H1 (cell line): ENCODE measurements at regions not wholly inside any gene's neighbourhood (a gene's known extent, or its start where the extent isn't known, plus 50 kb on each side); places are given as distances from the start of the nearest gene placed in this dataset.

ENCODE experiments used
- CTCF ChIA-PET: fragments of 300-600 bp; sonication (Branson Sonifier 250); formaldehyde crosslinking; loops from one replicate; lab custom pipeline; 2021; ENCODE audit not compliant: partially characterized antibody; lab: Charles Lee
- POLR2A ChIA-PET: fragments of 300-600 bp; sonication (Branson Sonifier 250); formaldehyde crosslinking; loops from one replicate; lab custom pipeline; 2021; ENCODE audit warnings: inconsistent platforms; ENCODE audit not compliant: partially characterized antibody; lab: Charles Lee
- DNase-seq, 2 experiments: peaks; one replicate each; pipeline versions ENCODE4 v3.0.0 to v3.0.0-alpha.2; 2010 to 2022; ENCODE audit warnings: low spot score in 2 of 2, low read depth in 1 of 2, mixed read lengths in 1 of 2
- FAIRE-seq: peaks from 2 replicates; lab custom pipeline; 2011; peaks lifted over from hg19 to GRCh38; lab: Jason Lieb, UNC
- H2AFZ ChIP-seq: 2 replicates; pipeline ENCODE4 v1.8.1; 2012; ENCODE audit warnings: low read length, inconsistent platforms
- H2AK5ac ChIP-seq: 2 replicates; pipeline ENCODE4 v1.6.1; 2013; ENCODE audit warnings: low read depth, low read length
- H2BK120ac ChIP-seq: replicated peaks from 2 replicates; pipeline ENCODE3; 2013; ENCODE audit warnings: low read depth, low read length, inconsistent platforms
- H2BK12ac ChIP-seq: 2 replicates; pipeline ENCODE4 v1.6.1; 2013; ENCODE audit warnings: low read depth, low read length
- H2BK15ac ChIP-seq: 2 replicates; pipeline ENCODE4 v1.6.1; 2013; ENCODE audit warnings: low read length
- H2BK20ac ChIP-seq: 2 replicates; pipeline ENCODE4 v1.6.1; 2013; ENCODE audit warnings: low read length
- H2BK5ac ChIP-seq: 2 replicates; pipeline ENCODE4 v1.6.1; 2013; ENCODE audit warnings: low read depth, low read length
- H3K14ac ChIP-seq: 2 replicates; pipeline ENCODE4 v1.6.1; 2013; ENCODE audit warnings: inconsistent platforms; ENCODE audit not compliant: insufficient read length
- H3K18ac ChIP-seq: 2 replicates; pipeline ENCODE4 v1.6.1; 2013; ENCODE audit warnings: low read length; ENCODE audit errors: extremely low read depth
- H3K23ac ChIP-seq: 2 replicates; pipeline ENCODE4 v1.6.1; 2013; ENCODE audit warnings: inconsistent platforms; ENCODE audit not compliant: insufficient read length
- H3K23me2 ChIP-seq: 2 replicates; pipeline ENCODE4 v1.6.1; 2013; ENCODE audit warnings: low read depth, low read length
- H3K27ac ChIP-seq: 2 replicates; pipeline ENCODE4 v1.6.1; 2011; ENCODE audit warnings: low read depth, low read length, inconsistent platforms
- H3K27me3 ChIP-seq, 4 experiments: replicated peaks in 1 of 4; 1 replicate in 1 of 4; 2 replicates in 3 of 4; pipeline versions ENCODE4 v1.6.1 to v1.8.1; 2011 to 2013; ENCODE audit warnings: low read length in 3 of 4, mild to moderate bottlenecking in 3 of 4, inconsistent platforms in 2 of 4, mixed read lengths in 2 of 4, moderate library complexity in 1 of 4; ENCODE audit not compliant: control insufficient read depth in 3 of 4, insufficient read depth in 3 of 4; ENCODE audit errors: extremely low read depth in 1 of 4
- H3K36me3 ChIP-seq, 4 experiments: 2 replicates each; pipeline versions ENCODE4 v1.6.1 to v1.8.1; 2011 to 2013; ENCODE audit warnings: mild to moderate bottlenecking in 4 of 4, low read length in 3 of 4, moderate library complexity in 2 of 4, control low read depth in 1 of 4, inconsistent platforms in 1 of 4; ENCODE audit not compliant: insufficient read depth in 4 of 4, control insufficient read depth in 2 of 4
- H3K4ac ChIP-seq: replicated peaks from 2 replicates; pipeline ENCODE3; 2013; ENCODE audit warnings: low read length, low read depth, mixed read lengths, inconsistent platforms; ENCODE audit not compliant: insufficient read length
- H3K4me1 ChIP-seq, 4 experiments: replicated peaks in 1 of 4; 1 replicate in 1 of 4; 2 replicates in 3 of 4; pipeline versions ENCODE4 v1.6.1 to v1.8.1; 2011 to 2013; ENCODE audit warnings: low read length in 3 of 4, inconsistent platforms in 2 of 4, mixed read lengths in 1 of 4; ENCODE audit not compliant: insufficient read depth in 4 of 4, control insufficient read depth in 3 of 4
- H3K4me2 ChIP-seq, 2 experiments: 2 replicates each; pipeline versions ENCODE4 v1.6.1 to v1.8.1; 2011 to 2013; ENCODE audit warnings: low read depth in 2 of 2, low read length in 2 of 2, control low read depth in 1 of 2, inconsistent platforms in 1 of 2, mild to moderate bottlenecking in 1 of 2; ENCODE audit not compliant: insufficient read depth in 1 of 2
- H3K4me3 ChIP-seq, 4 experiments: fragments of 200-600, 300-600 bp in 1 of 4; sonication (generic), shearing (Covaris generic), sonication (Bioruptor Twin) in 1 of 4; 2 replicates each; pipeline versions ENCODE4 v1.5.1 to v1.8.1; 2011 to 2016; ENCODE audit warnings: low read length in 4 of 4, low read depth in 3 of 4, control low read depth in 2 of 4, inconsistent platforms in 2 of 4, mild to moderate bottlenecking in 2 of 4, mixed read lengths in 1 of 4, moderate library complexity in 1 of 4; ENCODE audit not compliant: insufficient read depth in 2 of 4; ENCODE audit errors: extremely low read depth in 1 of 4
- H3K56ac ChIP-seq: replicated peaks from 2 replicates; pipeline ENCODE3; 2013; ENCODE audit warnings: low read depth, mild to moderate bottlenecking, mixed read lengths, low read length, inconsistent platforms; ENCODE audit not compliant: insufficient read length
- H3K79me1 ChIP-seq: 2 replicates; pipeline ENCODE4 v1.6.1; 2013; ENCODE audit warnings: low read depth, low read length, control low read depth
- H3K79me2 ChIP-seq, 2 experiments: 2 replicates each; pipeline versions ENCODE4 v1.6.1 to v1.8.1; 2012 to 2013; ENCODE audit warnings: low read length in 2 of 2, mild to moderate bottlenecking in 2 of 2, inconsistent platforms in 1 of 2; ENCODE audit not compliant: insufficient read depth in 2 of 2, control insufficient read depth in 1 of 2
- H3K9ac ChIP-seq, 4 experiments: replicated peaks in 1 of 4; 1 replicate in 1 of 4; 2 replicates in 3 of 4; pipeline versions ENCODE4 v1.6.1 to v1.8.1; 2011 to 2013; ENCODE audit warnings: low read depth in 3 of 4, low read length in 3 of 4, control low read depth in 2 of 4, mild to moderate bottlenecking in 2 of 4, moderate library complexity in 2 of 4, inconsistent platforms in 1 of 4; ENCODE audit errors: extremely low read depth in 1 of 4
- H3K9me3 ChIP-seq, 2 experiments: 2 replicates each; pipeline versions ENCODE4 v1.6.1 to v1.8.1; 2012 to 2013; ENCODE audit warnings: mild to moderate bottlenecking in 2 of 2, moderate library complexity in 2 of 2, control low read depth in 1 of 2, inconsistent platforms in 1 of 2, low read depth in 1 of 2, low read length in 1 of 2, mixed read lengths in 1 of 2; ENCODE audit not compliant: insufficient read depth in 2 of 2
- H4K20me1 ChIP-seq, 2 experiments: replicated peaks in 1 of 2; 2 replicates each; pipeline versions ENCODE3 to v1.8.1; 2011 to 2013; ENCODE audit warnings: inconsistent platforms in 2 of 2, low read length in 2 of 2, mild to moderate bottlenecking in 1 of 2; ENCODE audit not compliant: insufficient read depth in 2 of 2, control insufficient read depth in 1 of 2
- H4K5ac ChIP-seq: 2 replicates; pipeline ENCODE4 v1.6.1; 2013; ENCODE audit warnings: low read length, low read depth, mixed read lengths, inconsistent platforms; ENCODE audit not compliant: insufficient read length
- H4K8ac ChIP-seq: 2 replicates; pipeline ENCODE4 v1.8.0; 2013; ENCODE audit warnings: mild to moderate bottlenecking, moderate library complexity, low read length, inconsistent platforms; ENCODE audit not compliant: insufficient read depth; ENCODE audit errors: extremely low read depth
- H4K91ac ChIP-seq: replicated peaks from 2 replicates; pipeline ENCODE3; 2013; ENCODE audit warnings: low read length, mixed read lengths, inconsistent platforms; ENCODE audit not compliant: insufficient read length
- CHD1 ChIP-seq: IDR thresholded peaks from 2 replicates; pipeline ENCODE4 v1.6.1; 2012; ENCODE audit warnings: low read depth, low read length, improper control_type of control experiment
- CREB1 ChIP-seq: IDR thresholded peaks from 2 replicates; pipeline ENCODE4 v1.6.1; 2012; ENCODE audit warnings: inconsistent platforms
- POU5F1 ChIP-seq: IDR thresholded peaks from 2 replicates; pipeline ENCODE4 v1.6.1; 2011; ENCODE audit warnings: low read depth, mild to moderate bottlenecking, low read length, moderate library complexity
- WGBS, 2 experiments: shearing (Covaris generic) in 1 of 2; methylation state at CpG; one replicate each; pipeline versions ENCODE4 v1.1.6 to v1.1.7; 2013 to 2015; ENCODE audit warnings: low lambda C conversion rate in 2 of 2, mixed read lengths in 2 of 2, inconsistent platforms in 1 of 2, low coverage in 1 of 2, missing lambda C conversion rate in 1 of 2; ENCODE audit not compliant: insufficient replicate concordance in 2 of 2, insufficient coverage in 1 of 2, insufficient read length in 1 of 2; ENCODE audit errors: extremely low coverage in 1 of 2, missing lambda C conversion rate in 1 of 2; 5-methylcytosine and 5-hydroxymethylcytosine counted together

DNA sequence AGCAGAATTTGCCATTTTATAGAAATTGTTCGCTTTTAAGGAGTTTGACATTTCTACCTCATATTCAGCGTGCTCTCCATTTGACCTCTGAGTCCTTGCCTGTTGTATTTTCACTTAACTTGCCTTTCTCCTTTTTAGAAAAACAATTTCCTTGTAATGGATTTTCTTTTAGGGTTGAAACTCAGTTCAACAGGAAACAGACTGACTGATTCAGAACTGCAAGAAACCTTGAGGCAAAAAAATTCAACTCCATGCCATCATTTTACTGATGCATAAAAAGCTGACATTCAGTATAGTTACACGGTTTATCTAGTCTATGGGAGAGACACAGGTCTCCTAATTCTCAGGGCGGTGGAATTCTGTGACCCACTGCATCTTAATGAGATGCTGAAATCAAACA, 59.8 kb downstream of the MRPS30 start:
- Histone ChIP-seq H2BK12ac (no peak overlapping the region), H3K4me1 (no peaks in the 10 kb centered on the region), H3K4ac (no peak overlapping the region), H3K9ac (no peak overlapping the region), H3K18ac (no peak overlapping the region), H3K9me3 (no peaks in the 10 kb centered on the region), H3K79me2 (no peaks in the 10 kb centered on the region), H3K23me2 (no peaks in the 10 kb centered on the region), H3K56ac (no peak overlapping the region), H2BK5ac (no peak overlapping the region), H3K14ac (no peak overlapping the region), H3K36me3 (no peaks in the 10 kb centered on the region), H4K20me1 (no peaks in the 10 kb centered on the region), H2BK120ac (no peak overlapping the region), H4K8ac (no peak overlapping the region), H3K79me1 (no peaks in the 10 kb centered on the region), H3K27ac (no peak overlapping the region), H4K5ac (no peak overlapping the region), H3K23ac (no peak overlapping the region), H2AFZ (no peak overlapping the region), H4K91ac (no peak overlapping the region), H3K27me3 (no peaks in the 10 kb centered on the region), H2BK20ac (no peak overlapping the region), H2AK5ac (no peak overlapping the region), H2BK15ac (no peak overlapping the region), H3K4me2 (no peak overlapping the region), H3K4me3 (no peak overlapping the region)
- no peak for FAIRE-seq
- no peak for DNase-seq
- 92% methylated on average over 4 of the region's 4 CpGs; no CpG with 5 or more reads in 1 of the 2 experiments for WGBS, 2 experiments
- ChIA-PET POLR2A (no interaction called here), CTCF (no interaction called here)
- TF ChIP-seq POU5F1 = no peak
- no peak for TF ChIP-seq CREB1
- no peak for TF ChIP-seq CHD1
